Ovary (tissue), 3 donors: ENCODE measurements at regions not wholly inside any gene's neighbourhood (a gene's known extent, or its start where the extent isn't known, plus 50 kb on each side); places are given as distances from the start of the nearest gene placed in this dataset.

ENCODE experiments used
- CTCF ChIP-seq, 3 donors: fragments of 450-650 bp in 2 of 3; fragments of 200-600 bp in 1 of 3; IDR thresholded peaks; one replicate each; pipeline versions ENCODE4 v1.5.1 to v1.8.0; 2016 to 2022; ENCODE audit warnings: antibody characterized with exemption in 3 of 3, mild to moderate bottlenecking in 1 of 3
- POLR2A ChIP-seq: fragments of 450-650 bp; IDR thresholded peaks from one replicate; pipeline ENCODE4 v1.6.1; 2017; ENCODE audit warnings: antibody characterized with exemption, mild to moderate bottlenecking, moderate library complexity
- donor health status: DM: no; HTN: no; CAD: no.

GRCh38 chr14:100467939-100468338 is 119.3 kb downstream of the BEGAIN start:
- TF ChIP-seq CTCF (IDR thresholded peaks at IDR 0.05) (no peak), POLR2A (no peak)
